Inflammatory macrophage treated with lipopolysaccharide for 4 hours (primary cell): ENCODE measurements at regions not wholly inside any gene's neighbourhood (a gene's known extent, or its start where the extent isn't known, plus 50 kb on each side); places are given as distances from the start of the nearest gene placed in this dataset.
"Not testable (repeated sequence)": the region's sequence is repeated elsewhere in the genome, so short reads cannot be mapped to it uniquely, and the experiment has no call there.

ENCODE experiments used
- DNase-seq: peaks from one replicate; pipeline ENCODE4 v3.0.0-alpha.2; 2020

- not testable (repeated sequence) for DNase-seq
Measured at GRCh38 chr6:57708061-57708460, 390.6 kb downstream of the PRIM2 start.

GRCh38 chr6:57722546-57722945, 405.1 kb downstream of the PRIM2 start:
- DNase-seq: not testable (repeated sequence)

- not testable (repeated sequence) for DNase-seq
Measured at GRCh38 chr6:57723815-57724401, 406.5 kb downstream of the PRIM2 start.

- DNase-seq: not testable (repeated sequence)
Measured at GRCh38 chr6:57729407-57729806, 412.0 kb downstream of the PRIM2 start.

GRCh38 chr6:57730726-57731125, 413.3 kb downstream of the PRIM2 start:
- not testable (repeated sequence) for DNase-seq

GRCh38 chr6:57747716-57748115, 430.3 kb downstream of the PRIM2 start:
- not testable (repeated sequence) for DNase-seq

GRCh38 chr6:57759850-57760249, 442.4 kb downstream of the PRIM2 start:
- not testable (repeated sequence) for DNase-seq

GRCh38 chr6:57792720-57793397, 475.4 kb downstream of the PRIM2 start:
- not testable (repeated sequence) for DNase-seq

GRCh38 chr6:57793398-57793762, 475.9 kb downstream of the PRIM2 start:
- DNase-seq: not testable (repeated sequence)

GRCh38 chr6:57799703-57800479, 482.5 kb downstream of the PRIM2 start:
- DNase-seq: not testable (repeated sequence)

GRCh38 chr6:57808581-57808980, 491.2 kb downstream of the PRIM2 start:
- DNase-seq: not testable (repeated sequence)

- DNase-seq: not testable (repeated sequence)
Measured at GRCh38 chr6:57809454-57809853, 492.0 kb downstream of the PRIM2 start.

- DNase-seq: not testable (repeated sequence)
Measured at GRCh38 chr6:57813271-57814075, 496.0 kb downstream of the PRIM2 start.

GRCh38 chr6:57815826-57816225, 498.4 kb downstream of the PRIM2 start:
- not testable (repeated sequence) for DNase-seq

- DNase-seq: not testable (repeated sequence)
Measured at GRCh38 chr6:57821325-57821724, 503.9 kb downstream of the PRIM2 start.

GRCh38 chr6:57822448-57822847, 505.0 kb downstream of the PRIM2 start:
- DNase-seq: not testable (repeated sequence)

- no peak for DNase-seq
Measured at GRCh38 chr6:57822896-57823358, 505.5 kb downstream of the PRIM2 start.

GRCh38 chr6:57837622-57838209, 520.3 kb downstream of the PRIM2 start:
- not testable (repeated sequence) for DNase-seq

- DNase-seq: not testable (repeated sequence)
Measured at GRCh38 chr6:57841551-57841950, 524.1 kb downstream of the PRIM2 start.

- not testable (repeated sequence) for DNase-seq
Measured at GRCh38 chr6:57853745-57854407, 536.4 kb downstream of the PRIM2 start.

- not testable (repeated sequence) for DNase-seq
Measured at GRCh38 chr6:57860481-57861315, 543.3 kb downstream of the PRIM2 start.
